Muscle layer of duodenum (tissue), 2 donors: ENCODE measurements at regions not wholly inside any gene's neighbourhood (a gene's known extent, or its start where the extent isn't known, plus 50 kb on each side); places are given as distances from the start of the nearest gene placed in this dataset.
"Not testable (repeated sequence)": the region's sequence is repeated elsewhere in the genome, so short reads cannot be mapped to it uniquely, and the experiment has no call there.

Experiments
- H3K27ac ChIP-seq: one replicate; pipeline ENCODE4 v1.7.0; 2013; ENCODE audit warnings: mild to moderate bottlenecking, low read length
- H3K27me3 ChIP-seq: one replicate; pipeline ENCODE4 v1.7.0; 2013; ENCODE audit warnings: low read depth, mild to moderate bottlenecking, control low read depth, low read length
- H3K36me3 ChIP-seq, 2 donors: one replicate each; pipeline ENCODE4 v1.7.0; 2013; ENCODE audit warnings: low read length in 2 of 2, control low read depth in 1 of 2, mild to moderate bottlenecking in 1 of 2; ENCODE audit not compliant: insufficient read depth in 2 of 2, control insufficient read depth in 1 of 2
- H3K4me1 ChIP-seq, 2 donors: one replicate each; pipeline ENCODE4 v1.7.0; 2013; ENCODE audit warnings: low read length in 2 of 2, mild to moderate bottlenecking in 2 of 2, control low read depth in 1 of 2, moderate library complexity in 1 of 2; ENCODE audit not compliant: insufficient read depth in 2 of 2, control insufficient read depth in 1 of 2
- H3K4me3 ChIP-seq, 2 donors: one replicate each; pipeline ENCODE4 v1.7.0; 2013; ENCODE audit warnings: low read length in 2 of 2, low read depth in 1 of 2, mild to moderate bottlenecking in 1 of 2
- H3K9me3 ChIP-seq, 2 donors: one replicate each; pipeline ENCODE4 v1.7.0; 2013; ENCODE audit warnings: low read length in 2 of 2, control low read depth in 1 of 2, mild to moderate bottlenecking in 1 of 2; ENCODE audit not compliant: control insufficient read depth in 1 of 2
- donor health status: healthy.

DNA sequence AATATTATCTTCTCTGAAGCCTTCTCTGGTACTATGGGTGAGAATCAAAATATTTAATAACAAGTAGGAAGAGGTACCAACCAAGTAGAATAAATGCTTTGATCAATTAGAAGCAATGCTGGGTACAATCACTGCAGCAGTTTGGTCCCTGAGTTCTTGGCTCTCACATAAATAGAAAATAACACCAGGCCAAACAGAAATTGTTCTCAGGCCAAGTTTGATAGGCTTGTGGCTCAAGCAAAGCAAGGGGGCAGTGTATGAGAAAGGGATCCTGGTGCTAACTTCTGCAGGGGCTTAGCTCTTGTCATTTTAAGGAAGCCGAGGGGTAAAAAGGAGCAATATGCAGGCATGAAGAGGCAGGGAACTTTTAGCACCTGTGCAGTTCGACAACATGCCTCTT, 146.8 kb upstream of the TMEM229A start:
- no peaks in the 10 kb centered on the region for H3K4me1 ChIP-seq

DNA sequence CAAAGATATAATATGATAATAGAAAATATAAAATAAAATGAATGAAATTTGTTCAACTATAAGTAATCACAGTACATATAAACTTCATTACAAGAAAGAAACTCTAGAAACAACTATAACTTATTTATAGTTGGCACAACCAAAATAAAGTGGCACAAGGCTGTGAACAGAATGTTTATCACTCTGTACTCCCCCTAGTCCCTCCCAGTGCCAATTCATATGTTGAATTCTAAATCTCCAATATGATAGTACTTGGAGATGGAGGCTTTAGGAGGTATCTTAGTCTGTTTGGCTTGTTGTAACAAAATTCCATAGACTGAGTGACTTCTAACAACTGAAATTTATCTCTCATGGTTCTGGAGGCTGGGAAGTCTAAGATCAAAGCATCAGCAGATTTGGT, 145.0 kb upstream of the TMEM229A start:
- H3K27me3 ChIP-seq: no peaks in the 10 kb centered on the region
- H3K27ac ChIP-seq: no peak overlapping the region
- peaks cover 0 to 3% of the 10 kb centered on the region in 2 donors for H3K9me3 ChIP-seq
- no peak overlapping the region for H3K4me3 ChIP-seq
- H3K36me3 ChIP-seq: no peaks in the 10 kb centered on the region
- H3K4me1 ChIP-seq: no peaks in the 10 kb centered on the region

More for the DNA sequence above, 146.8 kb upstream of the TMEM229A start:
- Histone ChIP-seq H3K9me3 (peaks cover 0 to 3% of the 10 kb centered on the region in 2 donors), H3K27ac (no peak overlapping the region), H3K27me3 (no peaks in the 10 kb centered on the region), H3K4me3 (no peak overlapping the region), H3K36me3 (no peaks in the 10 kb centered on the region)

DNA sequence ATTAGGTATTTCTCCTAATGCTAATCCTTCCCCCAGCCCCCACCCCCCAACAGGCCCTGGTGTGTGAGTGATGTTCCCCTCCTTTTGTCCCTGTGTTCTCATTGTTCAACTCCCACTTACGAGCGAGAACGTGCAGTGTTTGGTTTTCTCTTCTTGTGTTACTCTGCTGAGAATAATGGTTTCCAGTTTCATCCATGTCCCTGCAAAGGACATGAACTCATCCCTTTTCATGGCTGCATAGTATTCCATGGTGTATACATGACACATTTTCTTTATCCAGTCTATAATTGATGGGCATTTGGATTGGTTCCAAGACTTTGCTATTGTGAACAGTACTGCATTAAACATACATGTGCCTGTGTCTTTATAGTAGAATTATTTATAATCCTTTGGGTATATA, 138.9 kb upstream of the TMEM229A start:
- H3K27me3 ChIP-seq, H3K4me1 ChIP-seq, H3K9me3 ChIP-seq, H3K4me3 ChIP-seq, H3K27ac ChIP-seq, H3K36me3 ChIP-seq: not testable (repeated sequence)

DNA sequence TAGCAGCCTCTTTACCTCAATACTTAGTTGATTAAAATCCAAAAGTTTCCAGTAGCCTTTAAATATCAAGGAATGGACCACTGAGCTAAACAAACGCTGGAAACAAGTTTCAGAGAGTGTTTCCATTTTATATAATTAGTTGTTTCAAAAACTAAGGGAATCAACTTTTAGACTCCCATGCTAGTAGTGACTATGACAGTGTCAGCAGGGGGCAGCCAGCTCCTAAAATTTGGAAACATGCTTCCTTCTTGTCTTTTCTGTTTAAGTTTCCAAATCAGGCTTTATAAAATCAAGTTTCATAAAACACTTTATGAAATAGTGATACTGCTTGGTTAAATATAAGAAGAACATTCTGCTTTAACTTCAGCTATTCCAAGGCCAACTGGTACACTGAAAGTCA, 138.2 kb upstream of the TMEM229A start:
- H3K9me3 ChIP-seq: no peaks in the 10 kb centered on the region
- no peak overlapping the region for H3K4me3 ChIP-seq
- H3K4me1 ChIP-seq: no peaks in the 10 kb centered on the region
- no peak overlapping the region for H3K27ac ChIP-seq
- no peaks in the 10 kb centered on the region for H3K36me3 ChIP-seq
- H3K27me3 ChIP-seq: no peaks in the 10 kb centered on the region

DNA sequence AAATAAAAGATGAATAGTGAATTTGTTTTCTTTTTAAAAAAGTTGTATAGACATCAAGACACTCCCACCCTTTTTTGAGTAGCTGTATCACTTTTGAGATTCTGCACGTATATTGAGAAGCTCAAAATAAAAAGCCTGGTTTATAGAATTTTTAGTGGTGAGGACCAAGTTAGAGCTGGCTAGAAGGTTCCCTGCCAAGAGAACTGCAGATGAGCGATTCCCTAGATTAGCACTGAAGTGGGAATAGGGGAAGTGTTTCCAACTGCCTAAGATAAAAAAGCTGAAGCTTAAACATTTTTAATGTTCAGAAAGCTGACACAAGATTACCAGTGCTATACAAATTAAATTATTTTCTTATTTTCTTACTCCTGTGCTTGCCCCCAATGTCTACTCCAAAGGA, 135.7 kb upstream of the TMEM229A start:
- Histone ChIP-seq H3K4me1 (no peaks in the 10 kb centered on the region), H3K36me3 (no peaks in the 10 kb centered on the region), H3K9me3 (no peaks in the 10 kb centered on the region), H3K27ac (no peak overlapping the region), H3K27me3 (no peaks in the 10 kb centered on the region), H3K4me3 (no peak overlapping the region)

DNA sequence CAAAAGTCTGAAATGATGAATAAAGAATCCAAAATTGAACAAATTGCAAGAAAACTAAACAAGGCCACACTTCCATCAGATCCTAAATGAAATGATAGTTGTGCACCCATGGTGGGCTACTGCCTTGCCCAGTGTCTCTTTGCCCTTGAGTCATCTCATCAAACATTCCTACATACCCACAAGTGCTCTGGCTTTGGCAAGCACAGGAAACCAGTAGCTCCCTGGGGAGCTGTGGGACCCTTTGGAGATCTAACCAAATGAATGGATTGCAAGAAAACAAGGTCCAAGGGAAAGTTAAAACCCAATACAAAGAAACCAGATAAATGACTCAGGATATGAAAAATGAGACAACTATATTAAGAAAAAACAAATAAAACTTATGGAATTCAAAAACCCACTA, 129.8 kb upstream of the TMEM229A start:
- no peak overlapping the region for H3K4me3 ChIP-seq
- no peaks in the 10 kb centered on the region for H3K4me1 ChIP-seq
- H3K27ac ChIP-seq: no peak overlapping the region
- no peaks in the 10 kb centered on the region for H3K27me3 ChIP-seq
- no peaks in the 10 kb centered on the region for H3K36me3 ChIP-seq
- peaks cover 0 to 2% of the 10 kb centered on the region in 2 donors for H3K9me3 ChIP-seq

DNA sequence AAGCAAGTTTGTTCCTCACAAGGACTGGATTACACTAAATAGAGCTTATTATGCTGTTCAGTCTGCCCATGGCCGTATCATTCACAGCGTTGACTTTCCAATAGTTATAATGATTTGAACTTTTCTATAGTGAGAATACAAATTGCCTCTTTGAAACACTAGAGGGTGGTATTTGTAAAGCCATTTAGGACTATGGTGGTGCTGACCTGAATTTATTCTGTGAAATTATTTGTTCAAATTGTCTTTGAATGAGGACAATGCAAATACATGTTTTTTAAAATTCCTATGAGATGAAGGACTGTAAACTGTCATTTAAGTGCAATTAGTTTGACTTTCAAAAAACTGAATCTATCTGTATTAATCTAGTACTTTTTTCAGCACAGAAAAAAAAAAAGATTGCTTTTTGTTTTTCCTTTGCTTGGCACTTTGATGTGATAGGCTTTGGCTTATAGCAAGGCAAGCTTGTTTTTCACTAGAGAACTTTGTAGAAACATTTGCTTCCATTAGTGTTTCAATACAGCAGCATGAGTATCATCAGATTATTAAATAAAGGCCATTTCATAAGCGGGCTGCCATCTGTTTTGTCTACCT, 122.7 kb upstream of the TMEM229A start:
- H3K36me3 ChIP-seq: no peaks in the 10 kb centered on the region
- no peaks in the 10 kb centered on the region for H3K27me3 ChIP-seq
- no peak overlapping the region for H3K27ac ChIP-seq
- no peak overlapping the region for H3K4me3 ChIP-seq
- no peaks in the 10 kb centered on the region for H3K4me1 ChIP-seq
- no peaks in the 10 kb centered on the region for H3K9me3 ChIP-seq

DNA sequence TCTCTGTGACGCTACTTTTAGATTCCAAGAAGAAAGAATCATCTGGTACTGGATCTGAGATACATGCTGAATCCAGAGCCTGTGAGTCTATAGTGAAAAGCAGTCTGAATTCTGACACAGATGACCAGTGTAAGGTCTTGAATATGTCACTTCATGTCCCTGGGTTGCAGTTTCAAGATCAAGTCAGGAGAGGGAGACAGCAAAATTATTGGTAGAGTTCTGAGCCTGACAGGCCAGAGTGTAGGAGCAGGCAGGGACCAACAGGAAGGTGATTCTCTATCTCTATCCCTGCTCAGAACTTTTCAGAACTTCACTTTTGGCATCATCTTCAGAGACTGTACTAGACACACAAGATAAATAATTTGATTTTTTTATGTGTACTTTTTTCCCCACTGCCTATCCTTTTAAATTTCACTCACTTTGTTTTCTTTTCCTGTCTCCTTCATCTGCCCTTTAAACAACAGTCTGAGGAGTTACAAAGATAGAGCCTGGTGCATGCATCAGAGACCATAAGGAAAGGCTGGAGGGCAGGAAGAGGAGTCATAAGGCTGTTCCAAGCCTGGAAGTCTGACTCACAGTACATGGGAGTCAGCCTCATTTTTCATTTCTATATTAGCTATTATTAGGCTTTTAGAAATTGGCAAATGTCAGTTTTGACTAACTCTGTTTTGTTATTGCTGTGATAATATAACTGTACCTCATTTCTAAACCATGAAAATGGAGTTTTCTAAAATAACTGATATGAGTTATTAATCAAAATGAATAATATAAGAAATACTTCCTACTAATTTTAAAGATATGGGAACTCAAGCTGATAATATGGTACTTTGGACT, 120.2 kb upstream of the TMEM229A start:
- Histone ChIP-seq H3K27ac (no peak overlapping the region), H3K4me1 (no peaks in the 10 kb centered on the region), H3K27me3 (no peaks in the 10 kb centered on the region), H3K9me3 (no peaks in the 10 kb centered on the region), H3K36me3 (no peaks in the 10 kb centered on the region), H3K4me3 (no peak overlapping the region)

DNA sequence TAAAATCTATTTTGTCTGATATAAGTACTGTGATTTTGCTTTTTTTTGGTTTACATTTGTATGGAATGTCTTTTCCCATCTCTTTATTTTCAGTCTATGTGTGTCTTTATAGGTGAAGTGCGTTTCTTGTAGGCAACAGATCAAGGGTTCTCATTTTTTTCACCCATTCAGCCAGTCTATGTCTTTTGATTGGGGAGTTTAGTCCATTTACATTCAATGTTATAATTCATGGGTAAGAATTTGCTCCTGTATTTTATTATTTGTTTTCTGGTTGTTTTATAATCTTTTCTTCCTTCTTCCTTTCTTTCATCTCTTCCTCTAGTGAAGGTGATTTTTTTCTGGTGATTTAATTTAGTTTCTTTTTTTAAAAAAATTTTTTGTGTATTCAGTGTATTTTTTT, 104.8 kb upstream of the TMEM229A start:
- Histone ChIP-seq H3K36me3 (no peaks in the 10 kb centered on the region), H3K27me3 (no peaks in the 10 kb centered on the region), H3K4me1 (no peaks in the 10 kb centered on the region), H3K27ac (no peak overlapping the region), H3K9me3 (peaks cover 0 to 3% of the 10 kb centered on the region in 2 donors), H3K4me3 (no peak overlapping the region)

DNA sequence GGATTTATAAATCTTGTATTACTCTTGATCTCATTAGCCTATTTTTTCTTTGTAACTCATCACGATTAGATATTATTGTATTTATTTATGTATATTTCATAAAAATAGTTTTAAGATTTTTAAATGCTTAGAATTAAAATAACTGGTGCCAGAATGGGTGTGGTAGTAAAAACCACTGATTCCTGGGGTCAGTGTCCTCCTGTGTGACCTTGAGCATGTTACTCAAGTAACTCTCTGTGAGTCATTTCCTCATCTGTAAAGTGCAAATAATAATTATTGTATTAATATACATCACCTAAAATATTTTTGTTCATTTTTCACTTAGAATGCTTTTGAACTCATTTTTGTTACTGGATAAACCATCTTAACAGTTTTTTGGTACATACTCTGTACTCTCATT, 91.3 kb upstream of the TMEM229A start:
- no peaks in the 10 kb centered on the region for H3K4me1 ChIP-seq
- no peaks in the 10 kb centered on the region for H3K36me3 ChIP-seq
- H3K9me3 ChIP-seq: no peaks in the 10 kb centered on the region
- no peak overlapping the region for H3K27ac ChIP-seq
- H3K27me3 ChIP-seq: no peaks in the 10 kb centered on the region
- H3K4me3 ChIP-seq: no peak overlapping the region

DNA sequence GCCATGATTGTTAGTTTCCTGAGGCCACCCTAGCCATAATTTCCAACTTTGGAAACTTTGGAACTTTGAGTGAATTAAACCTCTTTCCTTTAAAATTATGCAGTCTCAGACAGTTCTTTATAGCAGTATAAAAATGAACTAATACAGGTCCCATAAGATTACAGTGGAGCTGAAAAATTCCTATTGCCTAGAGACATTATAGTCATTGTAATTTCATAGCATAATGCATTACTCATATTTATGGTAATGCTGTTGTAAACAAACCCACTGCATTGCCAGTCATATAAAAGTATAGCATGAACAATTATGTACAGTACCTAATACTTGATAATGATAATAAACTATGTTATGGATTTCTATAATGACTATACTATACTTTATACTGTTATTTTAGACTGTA, 88.0 kb upstream of the TMEM229A start:
- no peaks in the 10 kb centered on the region for H3K36me3 ChIP-seq
- no peaks in the 10 kb centered on the region for H3K4me1 ChIP-seq
- no peaks in the 10 kb centered on the region for H3K27me3 ChIP-seq
- no peak overlapping the region for H3K27ac ChIP-seq
- no peaks in the 10 kb centered on the region for H3K9me3 ChIP-seq
- H3K4me3 ChIP-seq: no peak overlapping the region

DNA sequence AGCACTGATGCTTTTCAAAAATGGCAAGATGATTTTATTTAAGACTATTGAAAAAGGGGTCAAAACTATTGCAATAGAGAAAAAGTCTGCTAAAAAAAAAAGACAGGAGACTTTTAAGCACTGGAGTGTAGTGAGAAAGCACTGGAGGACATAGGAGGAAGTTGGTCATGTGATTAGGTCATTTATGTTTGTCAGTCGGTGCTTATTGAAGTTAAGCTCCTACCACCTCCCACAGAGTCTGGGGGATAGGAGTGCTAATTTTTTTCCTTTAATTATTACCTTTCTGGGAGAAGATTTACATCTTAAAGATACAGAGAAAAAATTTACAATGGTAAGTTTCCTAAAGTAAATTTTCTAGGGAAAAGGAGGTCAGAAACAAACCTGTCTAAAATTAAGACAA, 80.2 kb upstream of the TMEM229A start:
- H3K27ac ChIP-seq: no peak overlapping the region
- H3K27me3 ChIP-seq: no peaks in the 10 kb centered on the region
- no peaks in the 10 kb centered on the region for H3K4me1 ChIP-seq
- H3K4me3 ChIP-seq: no peak overlapping the region
- no peaks in the 10 kb centered on the region for H3K9me3 ChIP-seq
- H3K36me3 ChIP-seq: no peaks in the 10 kb centered on the region
